H1 (cell line): ENCODE measurements at regions not wholly inside any gene's neighbourhood (a gene's known extent, or its start where the extent isn't known, plus 50 kb on each side); places are given as distances from the start of the nearest gene placed in this dataset.

Experiments
- CBX8 ChIP-seq: fragments of 300-800, 300-1000 bp; sonication (generic); IDR thresholded peaks from 2 replicates; pipeline ENCODE4 v1.7.1; 2016; ENCODE audit warnings: low read depth, low read length, borderline replicate concordance
- KDM4A ChIP-seq: IDR thresholded peaks from one replicate; pipeline ENCODE4 v1.7.1; 2012; ENCODE audit warnings: low read depth, mild to moderate bottlenecking, moderate library complexity, low read length, inconsistent platforms; ENCODE audit not compliant: severe bottlenecking
- RXRA ChIP-seq: IDR thresholded peaks from 2 replicates; pipeline ENCODE4 v1.6.1; 2011; ENCODE audit warnings: low read depth, mild to moderate bottlenecking, low read length, moderate library complexity; ENCODE audit not compliant: insufficient read depth
- SAP30 ChIP-seq: fragments of 300-600 bp; sonication (generic); IDR thresholded peaks from 2 replicates; pipeline ENCODE4 v1.7.1; 2012; ENCODE audit warnings: low read length, moderate library complexity, mild to moderate bottlenecking, inconsistent platforms; ENCODE audit not compliant: insufficient read depth, insufficient replicate concordance

DNA sequence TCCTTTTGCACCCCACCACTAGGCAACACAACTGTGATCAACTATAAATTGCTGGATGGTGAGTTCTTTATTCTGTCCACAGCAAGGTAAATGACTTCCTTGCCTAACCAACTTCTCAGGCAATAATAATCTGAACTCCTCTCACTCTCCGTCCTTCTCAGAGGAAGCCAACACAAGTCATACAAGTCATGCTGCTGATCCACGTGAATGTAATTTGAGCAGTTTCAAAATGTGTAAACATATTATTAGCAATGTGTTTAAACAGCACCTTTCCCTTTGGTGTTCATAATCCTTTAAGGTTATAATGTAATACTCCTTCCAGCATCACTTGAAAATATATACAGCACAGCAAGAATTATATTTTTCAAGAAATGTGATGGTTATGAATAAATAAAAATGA, 127.9 kb downstream of the QRSL1 start (continued):
- TF ChIP-seq RXRA (no peak), KDM4A (no peak), CBX8 (no peak), SAP30 (no peak)
